Right kidney (tissue), 1 donor: ENCODE measurements at regions not wholly inside any gene's neighbourhood (a gene's known extent, or its start where the extent isn't known, plus 50 kb on each side); places are given as distances from the start of the nearest gene placed in this dataset.

Experiments
- DNase-seq: peaks from one replicate; pipeline ENCODE4 v3.0.0-alpha.2; 2016

DNA sequence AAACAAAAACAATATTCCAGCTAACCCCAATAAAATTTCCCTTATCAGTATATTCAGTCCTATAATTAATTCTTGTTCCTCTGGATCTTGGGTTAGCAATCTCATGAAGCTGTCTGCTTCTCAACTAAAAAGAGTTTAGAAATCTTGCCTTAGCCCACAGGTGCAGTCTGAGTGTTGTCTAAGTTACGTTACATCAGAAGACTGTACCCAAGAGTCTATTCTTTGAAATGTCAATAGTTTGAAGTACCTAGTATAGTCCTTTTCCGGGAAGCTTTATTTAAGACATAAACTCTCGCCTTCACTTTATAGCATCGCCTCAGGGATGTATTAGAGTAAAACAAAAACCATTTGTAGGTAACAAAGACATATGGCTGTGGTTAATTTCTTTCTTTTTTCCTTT, 465.1 kb downstream of the FUT8 start:
- DNase-seq = no peak

DNA sequence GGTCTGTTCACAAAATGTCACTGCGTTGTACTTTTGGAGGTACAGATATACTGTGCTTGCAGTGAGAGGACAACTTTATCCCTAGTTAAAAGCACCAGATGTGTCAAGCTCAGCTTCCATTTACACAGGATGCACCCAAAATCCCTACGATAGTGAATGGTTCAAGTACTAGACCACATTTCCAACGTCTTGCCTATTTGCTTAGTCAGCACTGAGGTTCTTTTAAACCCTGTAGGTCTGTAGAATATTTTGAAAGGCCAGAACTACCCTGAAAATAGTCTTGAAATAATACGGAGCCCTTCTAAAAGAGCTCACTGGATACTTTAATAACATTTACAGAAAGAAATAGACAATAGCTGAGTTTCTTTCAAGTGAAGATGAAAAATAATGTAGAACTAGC, 466.1 kb downstream of the FUT8 start:
- no peak for DNase-seq

DNA sequence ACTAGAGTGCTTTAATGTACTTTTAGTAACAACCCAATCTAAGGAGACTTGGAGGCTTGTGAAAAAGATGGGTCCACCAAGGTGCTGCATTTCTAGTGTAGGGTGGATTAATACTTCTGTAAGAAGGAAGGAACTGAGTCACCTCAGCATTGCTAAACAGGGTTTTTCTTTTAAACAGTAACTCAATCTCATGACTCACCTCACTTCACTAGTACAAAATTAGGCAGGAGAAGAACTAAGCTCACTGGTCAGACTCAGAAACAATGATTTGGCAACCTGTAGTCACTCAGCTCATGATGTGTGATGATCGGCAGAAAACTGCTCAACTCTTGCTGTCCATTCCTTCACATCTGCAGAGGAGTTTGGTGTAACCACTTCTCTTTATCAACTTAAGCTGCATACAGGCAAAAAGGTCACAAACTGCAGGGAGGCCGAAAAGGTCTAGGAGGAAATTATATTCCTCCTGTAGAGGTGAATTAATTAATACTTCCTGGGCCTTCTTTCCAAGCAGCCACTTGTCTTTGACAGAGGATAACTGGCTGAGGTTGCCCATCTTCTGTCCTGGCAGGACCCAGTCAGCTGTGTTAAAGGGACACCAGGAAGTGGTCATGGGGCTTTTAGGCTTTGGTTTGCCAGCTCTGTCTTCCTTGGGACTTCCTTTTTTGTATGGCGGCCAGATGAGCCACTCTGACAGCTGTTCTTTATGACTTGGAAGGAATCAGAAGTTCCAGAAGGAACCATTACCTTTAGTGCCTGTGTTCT, 466.9 kb downstream of the FUT8 start:
- no peak for DNase-seq

DNA sequence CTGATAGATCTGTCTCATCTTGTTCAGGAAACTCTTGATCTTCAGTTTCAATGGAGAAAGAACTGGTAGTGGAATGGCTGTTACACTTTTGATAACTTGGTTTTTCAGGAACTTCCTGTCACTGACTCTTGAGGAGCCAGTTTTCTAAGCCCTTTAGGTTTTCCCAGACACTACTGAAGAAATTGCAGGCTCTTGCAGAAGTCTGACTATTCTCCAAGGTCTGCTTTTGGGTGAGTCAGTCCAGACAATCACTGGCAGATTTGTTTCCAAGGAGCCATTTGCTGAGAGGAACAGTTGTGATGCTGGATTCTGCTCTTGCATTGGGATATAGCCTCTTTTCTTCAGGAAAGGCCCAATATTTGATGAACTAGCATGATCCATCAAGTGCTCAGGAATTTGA, 468.0 kb downstream of the FUT8 start:
- DNase-seq = no peak

DNA sequence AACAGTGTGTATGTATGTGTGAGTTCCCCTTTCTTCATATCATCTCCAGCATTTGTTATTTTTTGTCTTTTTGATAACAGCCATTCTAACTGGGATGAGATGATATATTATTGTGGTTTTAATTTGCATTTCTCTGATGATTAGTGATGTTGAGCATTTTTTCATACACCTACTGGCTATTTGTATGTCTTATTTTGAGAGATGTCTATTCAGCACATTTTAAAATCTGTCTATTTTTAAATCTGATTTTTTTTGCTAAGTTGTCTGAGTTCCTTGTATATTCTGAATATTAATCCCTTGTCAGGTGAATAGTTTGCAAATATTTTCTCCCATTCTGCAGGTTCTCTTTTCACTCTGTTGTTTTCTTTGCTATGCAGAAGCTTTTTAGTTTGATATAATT, 469.1 kb downstream of the FUT8 start:
- no peak for DNase-seq

DNA sequence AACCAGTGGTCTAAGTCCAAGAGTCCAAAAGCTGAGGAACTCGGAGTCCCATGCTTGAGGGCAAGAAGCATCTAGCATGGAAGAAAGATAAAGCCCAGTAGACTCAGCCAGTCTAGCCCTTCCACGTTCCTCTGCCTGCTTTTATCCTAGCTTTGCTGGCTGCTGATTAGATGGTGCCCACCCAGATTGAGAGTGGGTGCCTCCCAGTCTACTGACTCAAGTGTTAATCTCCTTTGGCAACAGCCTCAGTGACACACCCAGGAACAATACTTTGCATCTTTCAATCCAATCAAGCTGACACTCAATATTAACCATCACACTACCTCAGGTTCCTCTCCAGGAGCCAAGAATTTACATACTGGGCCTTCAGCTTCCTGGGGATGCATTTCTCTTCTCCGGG, 476.1 kb downstream of the FUT8 start:
- no peak for DNase-seq

DNA sequence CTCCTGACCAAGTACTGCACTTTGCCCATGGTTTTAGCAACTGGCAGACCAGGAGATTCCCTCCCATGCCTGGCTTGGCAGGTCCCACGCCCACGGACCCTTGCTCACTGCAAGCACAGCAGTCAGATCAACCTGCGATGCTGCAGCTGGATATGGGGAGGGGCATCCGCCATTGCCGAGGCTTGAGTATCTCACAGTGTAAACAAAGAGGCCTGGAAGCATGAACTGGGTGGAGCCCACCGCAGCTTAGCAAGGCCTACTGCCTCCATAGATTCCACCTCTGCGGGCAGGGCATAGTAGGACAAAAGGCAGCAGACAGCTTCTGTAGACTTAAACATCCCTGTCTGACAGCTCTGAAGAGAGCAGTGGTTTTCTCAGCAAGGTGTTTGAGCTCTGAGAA, 479.8 kb downstream of the FUT8 start:
- DNase-seq = no peak

DNA sequence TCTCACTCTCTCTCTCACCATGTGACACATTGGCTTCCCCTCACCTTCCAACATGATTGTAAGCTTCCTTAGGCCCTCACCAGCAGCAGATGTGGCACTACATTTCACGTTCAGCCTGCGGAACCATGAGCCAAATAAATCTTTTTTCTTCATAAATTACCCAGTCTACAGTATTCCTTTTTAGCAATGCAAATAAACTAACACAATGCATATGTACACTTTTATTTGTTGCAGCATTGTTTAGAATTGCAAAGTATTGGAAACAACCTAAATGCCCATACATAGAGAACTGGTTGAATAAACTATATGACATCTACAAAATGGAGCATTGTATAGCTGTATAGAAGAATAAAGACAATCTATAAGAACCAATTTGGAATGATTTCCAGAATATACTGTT, 487.6 kb downstream of the FUT8 start:
- DNase-seq = no peak

DNA sequence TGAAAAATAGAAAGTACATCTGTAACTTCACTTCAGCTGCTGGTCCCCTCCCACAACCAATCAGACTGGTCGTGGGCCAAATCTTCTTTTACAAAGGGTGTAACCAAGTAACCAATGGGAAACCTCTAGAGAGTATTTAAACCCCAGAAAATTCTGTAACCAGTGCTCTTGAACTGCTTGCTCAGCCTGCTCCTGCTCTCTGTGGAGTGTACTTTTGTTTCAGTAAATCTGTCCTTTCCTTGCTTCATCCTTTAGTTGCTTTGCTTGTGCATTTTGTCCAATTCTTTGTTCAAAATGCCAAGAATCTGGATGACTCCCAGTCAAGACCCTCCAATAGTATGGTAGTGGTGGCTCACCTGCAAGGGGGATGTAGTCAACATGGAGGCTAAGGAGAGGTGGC, 489.1 kb downstream of the FUT8 start:
- DNase-seq = no peak

DNA sequence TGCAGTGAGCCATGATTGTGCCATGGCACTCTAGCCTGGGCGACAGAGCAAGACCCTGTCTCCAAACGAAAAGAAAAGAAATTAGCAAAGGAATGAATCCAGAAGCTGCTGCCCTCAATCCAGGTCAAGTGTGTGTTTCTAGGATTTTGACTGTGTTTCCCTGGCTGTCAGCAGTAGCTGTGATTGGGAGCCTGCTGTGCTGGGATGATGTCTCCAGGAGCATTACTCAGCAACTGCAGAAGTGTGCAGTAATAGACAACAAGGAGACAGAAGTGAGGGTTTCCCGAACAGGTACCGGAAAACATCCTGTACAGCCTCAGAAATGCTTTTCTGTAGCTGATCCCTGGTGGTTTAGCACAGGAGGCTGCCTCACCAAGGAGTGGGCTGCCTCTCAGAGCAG, 492.5 kb downstream of the FUT8 start:
- DNase-seq = no peak

DNA sequence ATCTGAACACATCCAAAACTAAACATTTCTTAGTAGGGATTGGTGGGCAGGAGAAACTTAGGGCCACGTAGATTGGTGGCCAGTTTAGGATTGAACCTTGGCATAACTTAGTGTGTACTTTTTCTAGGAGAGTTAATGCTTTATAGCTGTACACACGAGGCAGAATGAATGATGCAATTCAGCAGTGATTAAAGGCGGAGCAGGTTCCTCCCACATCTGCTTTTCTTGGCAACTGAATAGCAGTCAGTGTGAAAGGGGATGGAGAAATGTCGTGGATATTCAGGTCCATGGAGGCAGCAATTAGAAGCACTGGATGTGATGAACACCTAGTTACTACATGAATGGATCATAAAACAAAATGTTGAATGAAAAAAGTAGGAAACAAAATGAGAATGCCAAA, 493.8 kb downstream of the FUT8 start:
- no peak for DNase-seq

DNA sequence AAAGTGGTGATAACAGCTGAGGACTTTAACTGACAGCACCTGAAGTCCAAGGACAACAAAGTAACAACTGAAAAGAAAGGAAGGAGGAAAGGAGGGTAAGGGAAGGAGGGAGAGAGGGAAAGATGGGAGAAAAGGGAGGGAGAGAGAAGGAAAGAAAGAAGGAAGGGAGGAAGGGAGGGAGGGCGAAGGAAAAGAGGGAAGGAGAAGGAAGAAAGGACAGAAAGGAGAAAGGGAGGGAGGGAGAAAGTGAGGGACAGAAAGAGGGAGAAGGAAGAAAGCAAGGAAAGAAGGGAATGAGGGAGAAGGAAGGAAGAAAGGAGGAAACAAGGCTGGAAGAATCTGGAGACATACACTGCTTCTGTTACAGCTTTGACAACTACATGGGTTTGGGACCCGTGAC, 494.4 kb downstream of the FUT8 start:
- no peak for DNase-seq

DNA sequence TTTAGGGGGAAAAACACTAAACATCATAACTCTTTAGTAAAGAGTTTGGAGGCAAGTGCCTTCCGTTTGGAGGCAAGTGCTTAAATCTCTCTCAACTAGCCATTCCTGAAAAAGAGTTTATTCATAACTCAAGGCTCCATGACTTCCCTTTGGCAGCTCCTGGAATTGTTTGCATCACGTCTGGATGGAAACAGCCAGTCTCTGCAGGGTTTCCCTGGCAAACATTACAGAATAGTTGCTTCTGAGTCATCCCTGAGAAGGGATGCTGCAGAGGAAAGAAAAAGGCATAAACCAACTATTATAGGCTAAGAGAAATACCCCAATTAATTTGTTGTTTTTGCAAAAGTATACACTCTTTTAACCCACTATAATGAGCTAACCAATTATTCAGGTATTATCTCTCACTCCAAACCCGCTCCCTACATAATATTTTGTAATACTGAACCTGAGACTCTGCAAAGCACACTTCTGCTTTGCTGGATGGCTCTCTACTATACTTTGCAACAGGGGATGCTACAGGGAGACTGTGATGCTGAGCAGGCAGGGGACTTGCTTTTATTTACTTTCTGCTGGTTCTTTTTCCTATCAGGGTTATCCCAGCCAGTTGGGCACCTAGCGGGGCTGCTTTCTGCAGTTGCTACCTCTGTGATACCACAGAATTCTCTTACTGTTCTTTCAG, 497.7 kb downstream of the FUT8 start:
- no peak for DNase-seq

DNA sequence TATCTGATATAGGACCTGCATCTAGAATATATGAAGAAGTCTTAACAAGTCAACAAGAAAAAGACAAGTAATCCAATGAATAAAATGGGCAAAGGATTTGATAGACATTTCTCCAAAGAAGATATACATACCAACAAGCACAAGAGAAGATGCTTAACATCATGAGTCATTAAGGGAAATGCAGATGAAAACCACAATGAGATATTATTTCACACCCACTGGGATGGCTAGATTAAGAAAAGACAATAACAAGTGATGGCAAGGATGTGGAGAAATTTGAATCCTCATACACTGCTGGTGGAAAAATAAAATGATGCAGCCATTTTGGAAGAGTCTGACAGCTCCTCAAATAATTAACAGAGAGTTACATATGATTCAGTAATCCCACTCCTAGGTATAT, 502.6 kb downstream of the FUT8 start:
- no peak for DNase-seq

DNA sequence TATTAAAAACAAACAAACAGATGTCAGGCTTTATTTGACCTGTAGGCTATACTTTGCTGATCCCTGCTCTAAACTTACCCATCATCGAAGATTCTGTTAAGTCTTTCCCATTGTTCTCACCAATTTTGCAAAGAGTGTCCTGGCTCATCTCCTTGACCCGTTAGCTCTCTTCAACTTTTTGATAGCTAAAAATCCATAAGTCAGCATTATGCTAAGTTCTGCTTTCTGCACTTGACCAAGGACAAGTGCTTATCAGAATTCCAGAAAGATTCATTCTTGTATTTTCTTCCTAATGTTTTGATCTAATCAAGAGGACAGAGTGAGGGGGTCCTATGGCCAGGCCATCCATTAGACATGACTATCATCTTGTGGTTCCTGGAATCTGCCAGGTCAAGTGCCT, 503.5 kb downstream of the FUT8 start:
- no peak for DNase-seq

DNA sequence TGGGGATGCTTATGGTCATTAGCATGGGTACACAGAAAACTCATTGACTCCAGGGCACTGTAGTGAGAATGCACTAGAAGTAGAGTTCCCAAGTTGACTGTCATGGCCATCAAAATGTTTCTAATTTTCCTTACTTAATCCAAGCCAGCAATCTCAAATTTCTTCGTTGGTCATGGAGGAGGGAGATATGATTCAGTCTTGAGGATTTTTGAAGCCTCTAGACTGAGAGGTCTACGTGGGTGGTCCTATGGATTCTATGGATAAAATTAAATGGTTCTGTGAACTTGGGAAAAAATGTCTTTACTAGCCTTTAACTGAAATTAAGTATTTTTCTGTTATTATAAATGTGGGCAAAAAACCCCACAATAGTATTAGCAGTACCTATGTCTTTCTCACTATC, 508.5 kb downstream of the FUT8 start:
- no peak for DNase-seq

DNA sequence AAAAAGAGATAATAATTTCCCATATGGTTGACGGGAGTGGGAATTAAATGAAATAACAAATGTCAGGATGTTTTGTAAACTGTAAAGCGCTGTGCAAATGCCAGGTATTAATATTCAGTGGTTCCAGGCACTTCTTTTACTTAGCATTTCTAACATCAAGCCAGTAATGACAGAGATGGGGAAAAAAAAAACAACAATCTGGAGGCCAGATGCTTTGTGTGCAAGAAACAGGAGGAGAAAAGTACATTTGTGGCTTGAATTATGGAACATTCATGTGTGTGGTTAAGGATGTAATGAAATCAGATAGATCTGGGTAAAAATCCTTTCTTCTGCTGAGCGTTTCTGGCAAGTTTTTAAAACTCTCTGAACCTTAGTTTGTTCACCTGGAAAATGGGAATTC, 509.6 kb downstream of the FUT8 start:
- no peak for DNase-seq

DNA sequence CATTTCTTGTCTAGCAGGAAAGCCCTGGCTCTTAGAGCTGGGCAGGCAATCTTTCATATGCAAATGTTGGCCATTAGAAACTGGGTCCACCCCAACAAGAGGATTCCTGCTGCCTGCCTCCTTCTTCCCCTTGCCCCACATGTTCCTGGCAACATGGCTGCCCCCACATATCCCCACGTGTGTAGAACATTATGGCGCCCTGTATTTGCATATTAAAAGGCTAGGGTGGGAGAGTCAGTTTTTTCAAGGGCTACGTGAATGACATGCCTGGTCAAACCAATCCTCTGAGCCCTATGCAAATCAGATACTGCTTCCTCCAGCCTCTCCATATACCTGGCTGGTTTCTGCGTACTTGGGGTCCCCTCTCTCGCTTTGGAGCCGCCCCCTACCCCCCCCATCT, 514.0 kb downstream of the FUT8 start:
- no peak for DNase-seq

DNA sequence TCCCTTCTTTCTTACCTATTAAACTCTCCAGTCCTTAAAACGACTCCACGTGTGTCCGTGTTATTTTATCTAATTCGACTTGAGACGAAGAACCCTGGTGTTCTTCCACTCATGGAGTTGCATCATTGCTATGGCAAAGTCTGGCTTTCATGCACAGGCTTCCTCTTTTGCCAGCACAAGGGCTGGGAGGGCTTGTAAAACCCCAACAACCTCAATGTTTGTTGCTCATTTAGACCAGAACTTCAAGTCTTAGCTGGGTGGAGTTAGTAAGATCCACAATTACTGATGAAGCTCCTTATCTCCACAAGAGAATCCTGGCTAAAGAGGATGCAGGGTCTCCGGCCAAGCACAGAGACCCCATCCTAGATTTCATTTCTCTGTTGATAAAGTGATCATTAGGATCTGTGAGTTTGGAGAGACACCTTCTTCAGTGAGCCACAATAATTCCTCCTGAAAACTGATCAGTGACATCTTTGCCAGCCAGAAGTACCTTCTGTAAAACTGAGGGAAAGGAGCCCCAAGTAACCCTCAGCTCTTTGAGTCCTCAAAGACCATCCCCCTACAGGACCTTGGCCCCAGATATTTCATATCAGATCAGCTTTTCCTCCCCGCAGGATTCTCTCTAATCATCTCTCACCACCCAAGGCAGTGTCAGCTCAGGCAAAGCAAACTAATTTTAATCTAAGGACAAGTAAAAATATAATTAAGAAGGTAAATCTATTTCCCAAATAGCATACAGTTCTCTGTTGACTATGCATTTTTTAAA, 514.6 kb downstream of the FUT8 start:
- no peak for DNase-seq

DNA sequence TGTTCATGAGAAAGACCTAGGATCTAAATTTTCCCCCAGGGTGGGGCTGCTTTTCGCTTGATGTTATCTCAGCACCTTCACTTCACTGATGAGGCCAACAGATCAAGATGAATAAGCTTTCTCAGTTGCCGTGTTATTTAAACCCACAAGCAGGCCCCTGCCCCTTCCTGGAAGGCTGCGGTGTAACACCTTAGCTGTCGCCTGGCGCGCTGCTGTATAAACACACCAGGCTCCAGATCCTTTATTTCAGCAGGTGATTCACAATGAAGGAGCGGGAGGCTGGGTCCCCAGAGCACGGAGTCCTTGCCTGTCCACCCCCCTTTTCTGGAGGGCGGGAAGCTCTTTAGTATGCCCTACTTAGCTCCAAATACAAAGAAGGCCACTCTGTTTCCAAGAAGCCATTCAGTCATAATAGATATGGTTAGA, 515.4 kb downstream of the FUT8 start:
- DNase-seq = no peak

DNA sequence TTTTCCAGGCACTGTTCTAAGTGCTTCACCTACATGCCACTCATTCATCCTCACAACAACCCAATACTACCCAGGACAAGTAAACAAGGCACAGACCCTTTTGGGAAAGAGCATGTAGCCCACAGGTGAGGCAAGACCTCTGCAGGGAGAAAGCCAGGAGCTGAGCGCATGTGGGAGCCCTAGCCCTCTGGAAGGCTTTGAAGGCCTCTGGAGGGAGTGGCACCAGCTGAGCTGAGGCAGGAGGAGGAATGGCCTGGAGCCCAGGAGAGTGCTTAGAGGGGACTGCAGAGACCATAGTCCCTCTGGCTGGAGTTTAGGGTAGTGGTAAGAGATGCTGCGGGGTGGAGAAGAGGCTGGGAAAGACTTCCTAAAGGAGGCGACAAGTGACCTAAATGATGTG, 516.5 kb downstream of the FUT8 start:
- DNase-seq = no peak

DNA sequence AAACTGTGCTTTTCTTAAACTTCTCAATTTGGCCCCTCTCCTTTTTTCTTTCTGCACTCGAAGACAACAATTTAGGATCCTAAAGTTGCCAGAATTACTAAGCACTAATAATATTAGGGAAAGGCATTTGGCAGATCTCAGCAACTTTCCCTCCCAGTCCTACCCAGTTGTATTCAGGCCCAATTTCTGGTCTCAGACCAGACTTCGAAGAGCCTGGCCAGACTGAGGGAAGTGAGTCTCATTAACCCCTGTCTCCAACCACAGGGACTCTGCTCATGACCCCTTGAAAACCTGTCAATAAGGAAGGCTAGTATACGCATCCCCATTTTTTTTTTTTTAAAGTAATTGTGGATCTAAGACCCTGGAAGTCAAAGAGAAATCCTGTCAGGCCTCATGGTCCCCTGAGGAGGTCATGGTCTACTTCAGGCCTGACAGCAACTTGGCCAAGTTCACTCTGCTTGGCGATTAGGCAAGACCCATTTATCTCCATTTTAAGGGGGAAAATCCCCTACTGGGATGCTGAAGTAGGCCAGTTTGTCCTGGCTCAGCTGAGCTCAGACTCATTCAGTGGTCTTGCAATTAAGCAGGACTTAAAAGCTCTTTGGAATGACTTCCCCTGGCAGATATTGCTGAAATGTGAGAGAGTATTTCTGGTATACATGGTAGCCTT, 521.0 kb downstream of the FUT8 start:
- DNase-seq = no peak

DNA sequence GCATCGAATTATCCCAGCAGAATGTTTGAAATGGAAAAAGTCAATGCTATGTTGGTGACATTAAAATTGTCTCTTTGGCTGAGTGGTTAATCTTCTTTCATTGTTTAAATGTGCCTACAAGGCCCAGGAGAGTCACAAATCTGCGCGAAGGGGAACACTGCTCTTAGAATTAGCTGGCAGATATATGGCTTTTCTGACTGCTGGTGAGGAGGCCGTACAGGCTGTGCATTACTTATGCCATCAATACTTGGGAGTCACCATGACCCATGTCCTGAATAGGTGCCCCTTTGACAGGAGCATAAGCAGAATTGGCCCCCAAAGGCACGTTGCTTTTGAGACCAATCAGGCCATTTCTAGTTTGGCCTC, 521.5 kb downstream of the FUT8 start:
- DNase-seq = no peak
